ENCODE measurements at regions not wholly inside any gene's neighbourhood (a gene's known extent, or its start where the extent isn't known, plus 50 kb on each side); places are given as distances from the start of the nearest gene placed in this dataset.
"Not testable (repeated sequence)": the region's sequence is repeated elsewhere in the genome, so short reads cannot be mapped to it uniquely, and the experiment has no call there.

DNA sequence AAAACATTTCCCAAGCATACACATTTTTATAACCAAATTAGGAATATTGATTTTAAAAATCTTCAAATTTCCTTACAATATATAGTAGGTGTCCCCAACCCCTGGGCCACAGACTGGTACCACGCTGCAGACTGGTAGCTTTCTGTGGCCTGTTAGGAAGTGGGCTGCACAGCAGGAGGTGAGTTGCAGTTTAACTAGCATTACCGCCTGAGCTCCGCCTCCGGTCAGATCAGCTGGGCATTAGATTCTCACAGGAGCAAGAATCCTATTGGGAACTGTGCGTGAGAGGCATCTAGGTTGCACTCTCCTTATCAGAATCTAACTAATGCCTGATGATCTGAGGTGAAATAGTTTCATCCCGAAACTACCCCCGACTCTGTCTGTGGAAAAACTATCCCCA is 62.1 kb downstream of the ZWINT start:
- DNase-seq: no peak

DNA sequence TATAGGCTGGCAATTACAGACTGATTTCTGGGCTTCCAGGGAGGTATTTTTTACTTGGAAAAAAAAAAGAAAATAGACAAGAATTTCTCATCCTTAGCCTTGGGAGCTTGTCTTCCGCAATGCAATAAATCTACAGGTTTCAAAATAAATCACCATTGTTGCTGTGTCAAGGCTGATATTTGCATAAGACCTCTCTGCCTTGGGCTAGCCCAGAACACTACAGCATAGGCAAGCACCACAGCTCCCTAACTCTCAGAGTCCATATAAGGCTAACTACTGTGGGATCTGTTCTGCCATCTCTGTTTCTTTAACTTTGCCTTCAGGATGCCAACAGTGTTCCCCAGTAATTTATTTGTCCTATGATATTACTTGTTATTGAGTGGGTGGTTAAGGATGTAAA is 64.4 kb downstream of the ZWINT start:
- no peak for DNase-seq

- no peak for DNase-seq
Observed at GRCh38 chr10:56288403-56288802, 72.7 kb downstream of the ZWINT start.

GRCh38 chr10:56286096-56286495 is 75.0 kb downstream of the ZWINT start:
- no peak for DNase-seq

DNA sequence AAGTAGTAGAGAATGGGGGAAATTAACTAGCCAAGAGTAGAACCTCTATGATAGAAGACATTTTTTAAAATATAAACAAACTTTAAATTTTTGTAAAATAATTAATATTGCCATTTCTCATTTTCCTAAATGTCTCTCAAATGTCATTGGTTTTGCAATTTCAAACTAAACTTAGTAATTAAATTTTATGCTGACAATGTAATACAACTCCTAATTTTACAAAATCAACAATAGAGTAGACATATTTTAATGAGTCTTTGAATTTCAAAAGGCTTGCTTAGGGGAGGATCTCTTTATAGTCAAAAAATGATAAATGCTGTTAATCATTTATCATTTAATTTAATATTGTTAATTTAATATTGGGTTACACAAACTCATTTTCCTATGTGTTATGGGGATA is 81.8 kb downstream of the ZWINT start:
- no peak for DNase-seq

GRCh38 chr10:56269181-56269580 is 91.9 kb downstream of the ZWINT start:
- no peak for DNase-seq

DNA sequence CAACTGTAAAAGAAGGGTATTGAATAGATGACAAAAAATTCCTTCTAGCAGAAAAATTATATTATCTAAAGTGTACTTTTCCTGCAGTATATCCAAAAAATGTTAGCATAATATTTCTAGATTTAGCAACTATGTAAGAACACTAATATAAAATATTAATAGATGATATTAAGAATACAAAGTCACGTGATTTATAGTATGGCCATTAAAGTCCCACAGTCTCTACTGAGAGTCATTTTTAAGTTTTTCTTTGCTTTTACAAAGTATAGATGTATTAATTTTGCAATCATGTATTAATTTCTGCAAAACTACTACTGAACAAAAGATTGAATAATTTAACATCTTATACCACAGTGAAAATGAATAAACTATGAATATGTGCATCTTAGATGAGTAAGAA is 94.9 kb downstream of the ZWINT start:
- no peak for DNase-seq

DNA sequence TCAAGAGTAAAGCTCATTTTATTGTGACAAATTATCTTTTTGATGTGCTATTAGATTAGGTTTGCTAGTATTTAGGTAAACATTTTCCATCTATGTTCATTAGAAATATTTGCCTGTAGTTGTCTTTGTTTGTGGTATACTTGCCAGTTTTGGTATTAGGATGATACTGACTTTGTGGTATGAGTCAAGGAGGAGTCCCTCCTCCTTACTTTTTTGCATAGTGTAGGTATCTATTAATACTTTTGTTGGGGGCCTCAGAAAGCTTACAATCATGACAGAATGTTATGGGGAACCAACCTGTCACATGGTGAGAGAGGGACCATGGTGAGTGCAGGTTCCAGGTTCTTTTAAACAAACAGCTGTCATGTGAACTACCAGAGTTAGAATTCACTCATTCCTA is 102.1 kb downstream of the ZWINT start:
- DNase-seq: no peak

- DNase-seq: no peak
Observed at GRCh38 chr10:56258378-56258777, 102.7 kb downstream of the ZWINT start.

DNA sequence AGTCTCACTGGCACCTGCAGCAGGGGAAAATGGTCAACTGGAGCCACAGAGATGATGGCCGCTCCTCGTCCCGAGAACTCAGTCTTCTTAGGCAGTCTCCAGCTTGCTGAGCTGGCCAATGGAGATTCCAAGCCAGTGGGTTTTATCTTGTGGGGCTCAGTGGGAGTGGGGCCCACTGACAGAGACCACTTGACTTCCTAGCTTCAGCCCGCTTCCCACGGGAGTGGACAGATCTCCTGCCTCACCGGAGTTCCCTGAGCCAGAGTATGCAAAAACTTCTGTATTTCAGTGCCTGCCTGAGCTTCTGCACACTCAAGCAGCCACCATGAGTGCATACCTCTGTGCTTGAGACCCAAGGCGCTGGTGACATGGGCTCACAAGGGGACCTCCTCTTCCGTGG is 105.8 kb downstream of the ZWINT start:
- no peak for DNase-seq

GRCh38 chr10:56240471-56240870 is 120.6 kb downstream of the ZWINT start:
- no peak for DNase-seq

GRCh38 chr10:56231436-56231835 is 129.6 kb downstream of the ZWINT start:
- no peak for DNase-seq

DNA sequence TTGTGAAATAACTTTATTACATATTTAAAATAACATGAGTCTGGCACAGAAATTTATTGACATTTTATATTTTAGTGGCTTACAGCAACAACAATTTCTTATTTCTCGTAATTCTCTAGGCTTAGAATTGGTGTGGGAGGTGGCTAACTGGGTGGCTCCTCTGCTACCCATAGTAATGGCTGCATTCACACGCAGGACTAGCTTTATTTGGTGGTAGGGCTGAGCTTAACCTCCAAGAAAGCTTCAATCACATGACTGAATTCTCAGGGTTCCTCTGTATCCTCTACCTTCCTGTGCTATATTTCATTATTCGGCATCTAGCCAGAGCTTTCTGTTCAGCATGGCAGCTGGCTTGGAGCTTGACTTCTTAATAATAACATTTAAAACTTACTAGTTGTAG is 138.8 kb downstream of the ZWINT start:
- no peak for DNase-seq

DNA sequence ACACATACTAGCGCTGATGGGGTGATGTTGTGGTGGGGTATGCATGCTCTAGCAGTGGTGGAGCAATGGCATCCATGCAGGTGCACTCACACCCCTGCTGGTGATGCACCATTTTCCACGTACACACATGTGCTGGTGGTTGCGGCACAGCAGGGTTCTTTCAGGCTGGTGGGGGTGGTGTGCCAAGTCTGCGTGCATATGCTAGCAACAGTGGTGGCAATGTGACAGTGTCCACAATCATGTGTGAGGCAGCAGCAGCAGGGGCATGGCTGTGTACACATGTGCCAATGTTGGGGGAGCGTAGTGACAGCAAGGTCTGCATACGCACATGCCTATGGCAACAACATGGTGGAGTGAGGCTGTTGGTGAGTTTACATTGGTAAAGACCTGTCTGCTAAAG is 148.1 kb downstream of the ZWINT start:
- DNase-seq: no peak

- DNase-seq: no peak
Observed at GRCh38 chr10:56181607-56182006, 179.5 kb downstream of the ZWINT start.

- no peak for DNase-seq
Observed at GRCh38 chr10:56178210-56178609, 182.8 kb downstream of the ZWINT start.

- not testable (repeated sequence) for DNase-seq
Observed at GRCh38 chr10:56155091-56155513, 206.0 kb downstream of the ZWINT start.

DNA sequence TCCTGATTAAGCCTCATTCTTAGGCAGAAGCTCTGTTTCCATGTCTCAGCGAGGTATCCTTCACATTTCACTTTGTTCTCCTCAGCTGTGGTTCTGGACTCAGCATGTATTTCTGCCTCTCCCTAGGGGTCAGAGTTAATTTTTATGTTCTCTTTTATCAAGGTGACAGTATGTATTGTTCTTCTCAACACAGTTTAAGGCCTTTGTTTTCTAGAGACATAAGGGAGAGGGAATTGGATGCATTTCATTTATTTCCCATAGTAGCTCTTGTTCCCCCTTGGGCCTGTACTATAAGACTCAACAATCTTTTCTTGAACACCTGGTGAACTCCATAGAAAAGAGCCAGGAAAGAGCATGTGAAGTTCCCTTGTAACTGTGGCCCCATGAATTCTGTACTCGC is 214.3 kb downstream of the ZWINT start:
- DNase-seq: no peak

- DNase-seq: no peak
Observed at GRCh38 chr10:56142092-56142728, 218.8 kb downstream of the ZWINT start.

- DNase-seq: peak; percentile 75
Observed at GRCh38 chr10:56139405-56139804, 221.7 kb downstream of the ZWINT start.

- DNase-seq: no peak
Observed at GRCh38 chr10:56135828-56136227, 225.2 kb downstream of the ZWINT start.

DNA sequence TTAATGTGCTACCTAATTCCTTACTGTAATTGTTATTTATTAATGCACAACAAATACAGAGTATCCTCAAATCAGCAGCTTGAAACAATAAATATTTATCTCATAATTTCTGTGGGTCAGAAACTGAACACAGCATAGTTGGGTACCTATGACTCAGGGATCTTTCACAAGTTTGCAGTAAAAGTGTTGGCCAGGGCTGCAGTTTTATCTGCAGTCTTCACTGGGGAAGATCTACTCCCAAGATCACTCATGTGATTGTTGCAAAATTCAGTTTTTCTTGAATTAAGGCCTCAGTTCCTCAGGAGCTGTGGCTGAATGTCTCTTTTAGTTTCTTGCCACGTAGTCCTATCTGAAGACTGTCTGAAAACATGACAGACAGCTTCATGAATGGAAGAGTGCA is 237.8 kb downstream of the ZWINT start:
- DNase-seq: no peak

- DNase-seq: no peak
Observed at GRCh38 chr10:56116684-56117083, 244.4 kb downstream of the ZWINT start.

DNA sequence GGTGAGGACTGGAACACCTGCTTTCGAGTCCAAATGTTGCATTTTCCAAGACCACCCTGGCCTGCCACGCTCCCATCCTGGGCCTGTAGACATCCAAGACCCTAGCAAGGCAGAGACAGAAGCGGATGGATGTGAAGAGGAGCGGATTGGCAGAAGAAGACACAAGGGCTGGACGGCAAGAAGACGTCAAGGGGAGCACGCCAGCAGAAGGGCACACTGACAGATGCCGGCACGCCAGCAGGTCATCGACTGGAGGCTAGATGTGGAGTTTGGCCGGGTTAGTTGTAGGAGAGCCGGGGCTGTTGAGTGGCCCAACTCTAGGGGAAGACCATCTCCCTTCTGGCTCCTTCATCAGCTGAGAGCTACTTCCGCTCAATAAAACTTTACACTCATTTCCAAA is 251.6 kb downstream of the ZWINT start:
- no peak for DNase-seq

DNA sequence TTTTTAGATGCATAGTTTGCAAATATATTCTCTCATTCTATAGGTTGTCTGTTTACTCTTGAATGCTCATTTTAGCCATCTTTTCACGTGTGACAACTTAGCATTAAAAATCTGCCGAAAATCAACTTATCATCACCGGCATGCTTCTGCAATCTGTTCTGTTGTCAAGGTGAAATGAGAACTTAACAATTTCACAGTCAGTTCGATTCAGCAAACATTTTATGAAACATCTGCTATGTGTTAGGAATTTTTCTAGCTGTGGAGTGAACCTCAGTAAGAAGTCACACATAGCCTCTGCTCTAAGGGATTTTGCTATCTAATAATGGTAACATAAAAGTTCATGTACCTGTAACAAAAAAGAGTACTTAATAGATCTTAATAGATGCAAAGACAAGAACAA is 256.1 kb downstream of the ZWINT start:
- no peak for DNase-seq

GRCh38 chr10:56104487-56104886 is 256.6 kb downstream of the ZWINT start:
- no peak for DNase-seq

All from NCI-H748 treated with DMSO at 0.1 percent for 48 hours (cell line).